Uterus (tissue), 2 donors: ENCODE measurements at regions not wholly inside any gene's neighbourhood (a gene's known extent, or its start where the extent isn't known, plus 50 kb on each side); places are given as distances from the start of the nearest gene placed in this dataset.

ENCODE experiments used
- CTCF ChIP-seq, 4 experiments: fragments of 200-600 bp in 2 of 4; fragments of 450-650 bp in 2 of 4; sonication (generic) in 2 of 4; IDR thresholded peaks; one replicate each; pipeline ENCODE4 v1.5.1; 2016 to 2019; ENCODE audit warnings: antibody characterized with exemption in 4 of 4, mild to moderate bottlenecking in 2 of 4, moderate library complexity in 1 of 4
- POLR2A ChIP-seq, 2 donors: fragments of 450-650 bp; IDR thresholded peaks; one replicate each; pipeline ENCODE4 v1.6.1; 2016; ENCODE audit warnings: antibody characterized with exemption in 2 of 2, mild to moderate bottlenecking in 1 of 2, moderate library complexity in 1 of 2

- no peak for TF ChIP-seq POLR2A (IDR thresholded peaks at IDR 0.05)
- no peak for TF ChIP-seq CTCF (IDR thresholded peaks at IDR 0.05)
Measured at GRCh38 chr17:31609331-31609730, 217.9 kb downstream of the RAB11FIP4 start.
